ENCODE measurements at regions not wholly inside any gene's neighbourhood (a gene's known extent, or its start where the extent isn't known, plus 50 kb on each side); places are given as distances from the start of the nearest gene placed in this dataset.

- Mint-ChIP-seq H3K36me3 (no peaks in the 10 kb centered on the region), H3K9me3 (peaks cover 9% of the 10 kb centered on the region), H3K4me3 (no peak overlapping the region), H3K27ac (no peak overlapping the region), H3K27me3 (peaks cover 0 to 7% of the 10 kb centered on the region in 2 donors), H3K4me1 (ENCODE audit: low read depth in 2 of 2) (no peaks in the 10 kb centered on the region)
- no peak for ATAC-seq
- no peak for DNase-seq (ENCODE audit: low spot score)
These were observed 119.2 kb upstream of the IPO5 start for GRCh38 chr13:97834250-97834649.

GRCh38 chr13:97843189-97843588 lies 110.3 kb upstream of the IPO5 start:
- Mint-ChIP-seq H3K27ac (no peak overlapping the region), H3K4me3 (no peak overlapping the region), H3K9me3 (no peaks in the 10 kb centered on the region), H3K27me3 (peaks cover 8 to 40% of the 10 kb centered on the region in 2 donors), H3K4me1 (ENCODE audit: low read depth in 2 of 2) (no peaks in the 10 kb centered on the region), H3K36me3 (no peaks in the 10 kb centered on the region)
- ATAC-seq, result no peak
- DNase-seq (ENCODE audit: low spot score), result no peak

GRCh38 chr13:97844151-97844550 lies 109.3 kb upstream of the IPO5 start:
- no peak for DNase-seq (ENCODE audit: low spot score)
- no peak overlapping the region for H3K27ac Mint-ChIP-seq
- H3K9me3 Mint-ChIP-seq, result no peaks in the 10 kb centered on the region
- peaks cover 9 to 36% of the 10 kb centered on the region in 2 donors for H3K27me3 Mint-ChIP-seq
- no peaks in the 10 kb centered on the region for H3K4me1 Mint-ChIP-seq (ENCODE audit: low read depth in 2 of 2)
- ATAC-seq, result no peak
- no peak overlapping the region for H3K4me3 Mint-ChIP-seq
- H3K36me3 Mint-ChIP-seq, result no peaks in the 10 kb centered on the region

- H3K27me3 Mint-ChIP-seq, result peaks cover 12 to 38% of the 10 kb centered on the region in 2 donors
- H3K27ac Mint-ChIP-seq, result no peak overlapping the region
- DNase-seq (ENCODE audit: low spot score) (no peak), ATAC-seq (no peak)
- H3K9me3 Mint-ChIP-seq, result no peaks in the 10 kb centered on the region
- no peaks in the 10 kb centered on the region for H3K4me1 Mint-ChIP-seq (ENCODE audit: low read depth in 2 of 2)
- H3K4me3 Mint-ChIP-seq, result no peak overlapping the region
- no peaks in the 10 kb centered on the region for H3K36me3 Mint-ChIP-seq
These were observed 104.6 kb upstream of the IPO5 start for GRCh38 chr13:97848886-97849285.

- Mint-ChIP-seq H3K4me3 (no peak overlapping the region), H3K4me1 (ENCODE audit: low read depth in 2 of 2) (peaks cover under 1 to 2% of the 10 kb centered on the region in 2 donors), H3K27me3 (peaks cover 12 to 36% of the 10 kb centered on the region in 2 donors), H3K36me3 (no peaks in the 10 kb centered on the region), H3K27ac (no peak overlapping the region), H3K9me3 (no peaks in the 10 kb centered on the region)
- no peak for DNase-seq (ENCODE audit: low spot score)
- ATAC-seq, result no peak
These were observed 104.2 kb upstream of the IPO5 start for GRCh38 chr13:97849305-97849704.

- Mint-ChIP-seq H3K4me1 (ENCODE audit: low read depth in 2 of 2) (peaks cover 4 to 6% of the 10 kb centered on the region in 2 donors), H3K4me3 (no peak overlapping the region), H3K27me3 (peaks cover 9 to 38% of the 10 kb centered on the region in 2 donors), H3K36me3 (no peaks in the 10 kb centered on the region), H3K9me3 (no peaks in the 10 kb centered on the region), H3K27ac (no peak overlapping the region)
- ATAC-seq, result no peak
- no peak for DNase-seq (ENCODE audit: low spot score)
These were observed 102.2 kb upstream of the IPO5 start for GRCh38 chr13:97851269-97851668.

- peaks cover 9 to 38% of the 10 kb centered on the region in 2 donors for H3K27me3 Mint-ChIP-seq
- H3K4me1 Mint-ChIP-seq (ENCODE audit: low read depth in 2 of 2), result peaks cover 4 to 6% of the 10 kb centered on the region in 2 donors
- H3K36me3 Mint-ChIP-seq, result no peaks in the 10 kb centered on the region
- no peak for DNase-seq (ENCODE audit: low spot score)
- no peak for ATAC-seq
- H3K9me3 Mint-ChIP-seq, result no peaks in the 10 kb centered on the region
- no peak overlapping the region for H3K4me3 Mint-ChIP-seq
- no peak overlapping the region for H3K27ac Mint-ChIP-seq
These were observed 101.1 kb upstream of the IPO5 start for GRCh38 chr13:97852181-97852874.

GRCh38 chr13:97853550-97853949 lies 99.9 kb upstream of the IPO5 start:
- Mint-ChIP-seq H3K4me1 (ENCODE audit: low read depth in 2 of 2) (peaks cover 4 to 6% of the 10 kb centered on the region in 2 donors), H3K4me3 (no peak overlapping the region), H3K27ac (no peak overlapping the region), H3K9me3 (no peaks in the 10 kb centered on the region), H3K27me3 (peaks cover 9 to 38% of the 10 kb centered on the region in 2 donors), H3K36me3 (no peaks in the 10 kb centered on the region)
- no peak for ATAC-seq
- DNase-seq (ENCODE audit: low spot score), result no peak

- peaks cover 4 to 6% of the 10 kb centered on the region in 2 donors for H3K4me1 Mint-ChIP-seq (ENCODE audit: low read depth in 2 of 2)
- H3K27me3 Mint-ChIP-seq, result peaks cover 6 to 37% of the 10 kb centered on the region in 2 donors
- no peak overlapping the region for H3K27ac Mint-ChIP-seq
- H3K9me3 Mint-ChIP-seq, result no peaks in the 10 kb centered on the region
- ATAC-seq (no peak), DNase-seq (ENCODE audit: low spot score) (no peak)
- H3K4me3 Mint-ChIP-seq, result no peak overlapping the region
- no peaks in the 10 kb centered on the region for H3K36me3 Mint-ChIP-seq
These were observed 97.7 kb upstream of the IPO5 start for GRCh38 chr13:97855570-97856303.

- DNase-seq (ENCODE audit: low spot score) (no peak), ATAC-seq (no peak)
- peaks cover 4 to 6% of the 10 kb centered on the region in 2 donors for H3K4me1 Mint-ChIP-seq (ENCODE audit: low read depth in 2 of 2)
- no peaks in the 10 kb centered on the region for H3K9me3 Mint-ChIP-seq
- no peak overlapping the region for H3K4me3 Mint-ChIP-seq
- H3K27me3 Mint-ChIP-seq, result peaks cover 7 to 32% of the 10 kb centered on the region in 2 donors
- no peaks in the 10 kb centered on the region for H3K36me3 Mint-ChIP-seq
- H3K27ac Mint-ChIP-seq, result no peak overlapping the region
These were observed 97.2 kb upstream of the IPO5 start for GRCh38 chr13:97856304-97856675.

- no peak for DNase-seq (ENCODE audit: low spot score)
- Mint-ChIP-seq H3K4me3 (no peak overlapping the region), H3K9me3 (peaks cover 3% of the 10 kb centered on the region), H3K27me3 (peaks cover 5 to 29% of the 10 kb centered on the region in 2 donors), H3K4me1 (ENCODE audit: low read depth in 2 of 2) (peaks cover 4 to 6% of the 10 kb centered on the region in 2 donors), H3K36me3 (no peaks in the 10 kb centered on the region), H3K27ac (no peak overlapping the region)
- ATAC-seq, result no peak
These were observed 95.3 kb upstream of the IPO5 start for GRCh38 chr13:97858161-97858560.

GRCh38 chr13:97866346-97866745 lies 87.1 kb upstream of the IPO5 start:
- no peaks in the 10 kb centered on the region for H3K36me3 Mint-ChIP-seq
- ATAC-seq (no peak), DNase-seq (ENCODE audit: low spot score) (no peak)
- peaks cover 17 to 36% of the 10 kb centered on the region in 2 donors for H3K27me3 Mint-ChIP-seq
- no peak overlapping the region for H3K4me3 Mint-ChIP-seq
- peaks cover 3% of the 10 kb centered on the region for H3K9me3 Mint-ChIP-seq
- H3K4me1 Mint-ChIP-seq (ENCODE audit: low read depth in 2 of 2), result no peaks in the 10 kb centered on the region
- no peak overlapping the region for H3K27ac Mint-ChIP-seq

- Mint-ChIP-seq H3K4me1 (ENCODE audit: low read depth in 2 of 2) (no peaks in the 10 kb centered on the region), H3K27ac (no peak overlapping the region), H3K27me3 (peaks cover 17 to 40% of the 10 kb centered on the region in 2 donors)
These were observed 86.7 kb upstream of the IPO5 start for GRCh38 chr13:97866751-97867150.

GRCh38 chr13:97873398-97873797 lies 80.1 kb upstream of the IPO5 start:
- DNase-seq (ENCODE audit: low spot score), result no peak
- Mint-ChIP-seq H3K4me1 (ENCODE audit: low read depth in 2 of 2) (no peaks in the 10 kb centered on the region), H3K27me3 (peaks cover 15 to 51% of the 10 kb centered on the region in 2 donors), H3K4me3 (no peak overlapping the region), H3K27ac (no peak overlapping the region), H3K9me3 (no peaks in the 10 kb centered on the region), H3K36me3 (no peaks in the 10 kb centered on the region)
- ATAC-seq, result no peak

More at GRCh38 chr13:97866751-97867150, 86.7 kb upstream of the IPO5 start:
- peaks cover 3% of the 10 kb centered on the region for H3K9me3 Mint-ChIP-seq
- no peak for DNase-seq (ENCODE audit: low spot score)
- no peak overlapping the region for H3K4me3 Mint-ChIP-seq
- H3K36me3 Mint-ChIP-seq, result no peaks in the 10 kb centered on the region
- ATAC-seq, result no peak
